K562 (cell line): ENCODE measurements at regions not wholly inside any gene's neighbourhood (a gene's known extent, or its start where the extent isn't known, plus 50 kb on each side); places are given as distances from the start of the nearest gene placed in this dataset.

Experiments used
- ATAC-seq: fragments of 200-7000 bp; cut with Tn5 transposase; 3 replicates; pipeline ENCODE4 v1.9.1; 2020; ENCODE audit warnings: moderate library complexity
- BruUV-seq: library from RNA; stranded (reverse); fragments of 400-500 nt; replicated peaks from 2 replicates; lab custom pipeline; 2021; lab: Mats Ljungman, UMichigan
- CTCF ChIA-PET: fragments of 300-600 bp; formaldehyde crosslinking; extraction: SDS; loops from one replicate; lab custom pipeline; 2021; ENCODE audit warnings: low intra/inter-chr PET ratio; lab: Yijun Ruan, JAX
- POLR2A ChIA-PET: fragments of 300-600, 350-650 bp; sonication (Branson Sonifier 250); formaldehyde crosslinking; extraction: SDS; loops from one replicate; lab custom pipeline; 2021; ENCODE audit warnings: antibody characterized with exemption, inconsistent platforms; lab: Yijun Ruan, JAX
- DNase-seq, 4 experiments: peaks; one replicate each; pipeline versions ENCODE4 v3.0.0 to v3.0.0-alpha.2; 2011 to 2018; ENCODE audit warnings: low spot score in 3 of 4, mixed read lengths in 3 of 4; ENCODE audit errors: extremely low read depth in 1 of 4
- FAIRE-seq: peaks from 2 replicates; lab custom pipeline; 2011; peaks lifted over from hg19 to GRCh38; lab: Jason Lieb, UNC
- H2AFZ ChIP-seq: 2 replicates; pipeline ENCODE4 v1.6.0; 2011; ENCODE audit warnings: low read depth, low read length, control low read depth, inconsistent platforms
- H3K27ac ChIP-seq: fragments of 200-600 bp; 3 replicates; pipeline ENCODE4 v1.8.0; 2011; ENCODE audit warnings: low read depth, mild to moderate bottlenecking, control low read depth, inconsistent platforms, low read length, moderate library complexity, mixed read lengths; ENCODE audit errors: extremely low read depth
- H3K27me3 ChIP-seq, 2 experiments: fragments of 300-600 bp in 1 of 2; 2 replicates in 1 of 2; 3 replicates in 1 of 2; pipeline versions ENCODE4 v1.6.0 to v1.8.0; 2011; ENCODE audit warnings: inconsistent platforms in 2 of 2, low read length in 2 of 2, mild to moderate bottlenecking in 1 of 2, mixed read lengths in 1 of 2, moderate library complexity in 1 of 2; ENCODE audit not compliant: control insufficient read depth in 2 of 2, insufficient read depth in 2 of 2
- H3K36me3 ChIP-seq: fragments of 300-600 bp; 3 replicates; pipeline ENCODE4 v1.8.0; 2011; ENCODE audit warnings: mild to moderate bottlenecking, low read length, inconsistent platforms; ENCODE audit not compliant: control insufficient read depth, insufficient read depth
- H3K4me1 ChIP-seq, 2 experiments: fragments of 200-600 bp in 1 of 2; replicated peaks in 1 of 2; 2 replicates in 1 of 2; 3 replicates in 1 of 2; pipeline versions ENCODE4 v1.5.1 to v1.8.0; 2011; ENCODE audit warnings: inconsistent platforms in 2 of 2, low read length in 2 of 2, mild to moderate bottlenecking in 1 of 2, mixed read lengths in 1 of 2, moderate library complexity in 1 of 2; ENCODE audit not compliant: control insufficient read depth in 2 of 2, insufficient read depth in 2 of 2
- H3K4me2 ChIP-seq: 2 replicates; pipeline ENCODE4 v1.6.1; 2011; ENCODE audit warnings: low read length, control low read depth, inconsistent platforms, mixed read lengths; ENCODE audit not compliant: insufficient read depth
- H3K4me3 ChIP-seq: fragments of 200-600 bp; sonication (generic), shearing (Covaris generic); 2 replicates; pipeline ENCODE4 v1.5.1; 2016; ENCODE audit warnings: control low read depth, inconsistent platforms
- H3K79me2 ChIP-seq: fragments of 200-600 bp; 3 replicates; pipeline ENCODE4 v1.8.0; 2011; ENCODE audit warnings: low read length, inconsistent platforms; ENCODE audit not compliant: control insufficient read depth, insufficient read depth
- H3K9ac ChIP-seq, 2 experiments: 2 replicates each; pipeline versions ENCODE4 v1.6.0 to v1.6.1; 2011; ENCODE audit warnings: low read depth in 2 of 2, low read length in 2 of 2, control low read depth in 1 of 2, inconsistent platforms in 1 of 2, mild to moderate bottlenecking in 1 of 2, mixed read lengths in 1 of 2; ENCODE audit not compliant: insufficient read depth in 1 of 2
- H3K9me1 ChIP-seq: one replicate; pipeline ENCODE4 v1.6.0; 2011; ENCODE audit warnings: inconsistent platforms, mild to moderate bottlenecking, low read length, moderate library complexity; ENCODE audit not compliant: control insufficient read depth, insufficient read depth
- H3K9me3 ChIP-seq: replicated peaks from 2 replicates; pipeline ENCODE4 v1.5.1; 2011; ENCODE audit warnings: low read depth, low read length, inconsistent platforms; ENCODE audit not compliant: control insufficient read depth, insufficient read depth
- H4K20me1 ChIP-seq: replicated peaks from 2 replicates; pipeline ENCODE4 v1.6.1; 2011; ENCODE audit warnings: low read length, inconsistent platforms, mixed read lengths; ENCODE audit not compliant: control insufficient read depth, insufficient read depth
- COPS2 ChIP-seq: fragments of 450-650 bp; conservative IDR thresholded peaks from 2 replicates; pipeline ENCODE4 v1.6.1; 2016; ENCODE audit warnings: mild to moderate bottlenecking, moderate library complexity
- CREM ChIP-seq: IDR thresholded peaks from 2 replicates; pipeline ENCODE4 v1.6.1; 2014; ENCODE audit warnings: antibody characterized with exemption, low read depth
- FOXA1 ChIP-seq: fragments of 450-650 bp; IDR thresholded peaks from 2 replicates; pipeline ENCODE4 v1.6.1; 2016; ENCODE audit warnings: mild to moderate bottlenecking, borderline replicate concordance
- FOXK2 ChIP-seq, 2 experiments: fragments of 450-650 bp; IDR thresholded peaks in 1 of 2; conservative IDR thresholded peaks in 1 of 2; 2 replicates each; pipeline ENCODE4 v1.6.1; 2016; ENCODE audit warnings: low read depth in 2 of 2, mild to moderate bottlenecking in 1 of 2
- HNRNPL ChIP-seq: fragments of 200-400 bp; formaldehyde crosslinking; IDR thresholded peaks from 2 replicates; pipeline ENCODE4 v1.6.1; 2017; ENCODE audit warnings: low read depth, mild to moderate bottlenecking, low read length
- HNRNPLL ChIP-seq: fragments of 200-400 bp; formaldehyde crosslinking; IDR thresholded peaks from 2 replicates; pipeline ENCODE4 v1.6.1; 2017; ENCODE audit warnings: low read length, low read depth, mild to moderate bottlenecking; ENCODE audit not compliant: poor library complexity, severe bottlenecking
- KAT8 ChIP-seq: fragments of 450-650 bp; IDR thresholded peaks from 2 replicates; pipeline ENCODE4 v1.6.1; 2016; ENCODE audit warnings: low read depth, mild to moderate bottlenecking
- NCOR1 ChIP-seq: fragments of 450-650 bp; IDR thresholded peaks from 2 replicates; pipeline ENCODE4 v1.6.1; 2016; ENCODE audit warnings: mild to moderate bottlenecking, moderate library complexity
- PHF21A ChIP-seq: fragments of 450-650 bp; IDR thresholded peaks from 2 replicates; pipeline ENCODE4 v1.6.1; 2017; ENCODE audit warnings: low read depth, borderline replicate concordance
- POU5F1 ChIP-seq: fragments of 150-350 bp; IDR thresholded peaks from 2 replicates; pipeline ENCODE4 v1.6.1; 2014; ENCODE audit warnings: borderline replicate concordance, low read length, low read depth, mild to moderate bottlenecking; ENCODE audit not compliant: partially characterized antibody
- SRSF3 ChIP-seq: fragments of 200-400 bp; formaldehyde crosslinking; IDR thresholded peaks from 2 replicates; pipeline ENCODE4 v1.6.1; 2016; ENCODE audit warnings: mild to moderate bottlenecking, low read length, moderate library complexity; ENCODE audit not compliant: insufficient read depth
- TARDBP ChIP-seq: fragments of 450-650 bp; IDR thresholded peaks from 2 replicates; pipeline ENCODE4 v1.6.1; 2016
- WHSC1 ChIP-seq: IDR thresholded peaks from one replicate; pipeline ENCODE4 v1.6.1; 2012; ENCODE audit warnings: low read length, control low read depth, inconsistent platforms
- ZNF143 ChIP-seq: sonication (generic); formaldehyde crosslinking; IDR thresholded peaks from 2 replicates; pipeline ENCODE4 v1.9.0; 2022; ENCODE audit warnings: mild to moderate bottlenecking, missing genetic modification reagents
- ZNF324 ChIP-seq: fragments of 250-450 bp; sonication (Bioruptor Pico); IDR thresholded peaks from 2 replicates; pipeline ENCODE4 v1.4.0; 2020; ENCODE audit warnings: mild to moderate bottlenecking
- whole genome bisulfite sequencing: fragments of 100-300 bp; shearing (Covaris generic); methylation state at CpG from one replicate; pipeline ENCODE4 v1.1.6; 2016; ENCODE audit warnings: low coverage, mixed read lengths; ENCODE audit not compliant: insufficient coverage; ENCODE audit errors: missing lambda C conversion rate; 5-methylcytosine and 5-hydroxymethylcytosine counted together
- in situ Hi-C: fragments of 300-500 bp; cut with MboI; formaldehyde crosslinking; loops from 4 replicates; pipeline ENCODE4 v1.15.0; 2018; ENCODE audit warnings: inconsistent platforms, mixed read lengths
- intact Hi-C: fragments of 100-400 bp; cut with micrococcal nuclease; formaldehyde crosslinking; loops from 2 replicates; pipeline ENCODE4 v1.14.2; 2022
- TF ChIP-seq, protein P1 (sequence below): fragments of 250-450 bp; sonication (Bioruptor Pico); IDR thresholded peaks from 2 replicates; pipeline ENCODE4 v1.5.0; 2021
- TF ChIP-seq, protein P2 (sequence below): fragments of 450-650 bp; formaldehyde crosslinking; IDR thresholded peaks from 2 replicates; pipeline ENCODE4 v1.4.0; 2020; ENCODE audit warnings: mild to moderate bottlenecking, mixed read lengths

DNA sequence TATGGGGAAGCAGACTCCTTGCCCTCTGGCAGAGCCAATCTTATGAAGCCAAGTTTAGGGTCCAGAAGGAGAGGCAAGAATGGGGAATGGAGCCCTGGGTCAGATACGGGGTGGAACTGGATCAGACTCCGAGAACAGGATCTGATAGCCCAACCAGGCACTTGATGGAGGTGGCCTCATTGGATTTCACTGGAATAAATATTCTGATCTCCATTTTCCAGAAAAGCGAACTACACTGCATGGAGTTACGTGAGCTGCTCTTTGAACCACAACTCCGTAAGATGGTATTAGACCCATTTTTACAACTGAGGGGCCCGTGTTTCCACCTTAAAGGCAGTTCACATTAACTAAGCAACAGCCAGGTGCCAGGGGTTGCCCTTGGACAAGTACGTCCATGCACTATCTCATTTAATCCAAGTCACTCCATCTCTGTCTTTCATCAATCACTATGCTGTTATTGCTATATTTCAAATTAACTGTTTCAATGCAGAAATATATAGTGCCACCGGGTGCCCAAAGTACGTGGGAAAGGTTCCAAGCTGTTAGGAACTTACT is 155.2 kb downstream of the BCL11B start:
- no peaks in the 10 kb centered on the region for H3K79me2 ChIP-seq
- no peaks in the 10 kb centered on the region for H3K9me1 ChIP-seq
- no peak overlapping the region for H3K9ac ChIP-seq
- WGBS, result 0% methylated on average over 9 of the region's 9 CpGs
- H4K20me1 ChIP-seq, result no peaks in the 10 kb centered on the region
- H3K36me3 ChIP-seq, result no peaks in the 10 kb centered on the region
- ChIA-PET POLR2A (no interaction called here), CTCF (no interaction called here)
- H3K27me3 ChIP-seq, result peaks cover 0 to 5% of the 10 kb centered on the region in 2 experiments; a peak in 3 of 5 replicates
- H3K4me2 ChIP-seq, result no peak overlapping the region
- intact Hi-C loops (no loop called here), in situ Hi-C loops (no loop called here)
- TF ChIP-seq SRSF3, result no peak
- no peak for TF ChIP-seq WHSC1
- no peak for TF ChIP-seq TARDBP
- no peak overlapping the region for H3K4me3 ChIP-seq
- no peaks in the 10 kb centered on the region for H3K9me3 ChIP-seq
- DNase-seq (no peak), FAIRE-seq (no peak), ATAC-seq (no peak)
- no peaks in the 10 kb centered on the region for H3K4me1 ChIP-seq
- H2AFZ ChIP-seq, result no peak overlapping the region
- BruUV-seq, result no TSS peak
- H3K27ac ChIP-seq, result no peak overlapping the region

DNA sequence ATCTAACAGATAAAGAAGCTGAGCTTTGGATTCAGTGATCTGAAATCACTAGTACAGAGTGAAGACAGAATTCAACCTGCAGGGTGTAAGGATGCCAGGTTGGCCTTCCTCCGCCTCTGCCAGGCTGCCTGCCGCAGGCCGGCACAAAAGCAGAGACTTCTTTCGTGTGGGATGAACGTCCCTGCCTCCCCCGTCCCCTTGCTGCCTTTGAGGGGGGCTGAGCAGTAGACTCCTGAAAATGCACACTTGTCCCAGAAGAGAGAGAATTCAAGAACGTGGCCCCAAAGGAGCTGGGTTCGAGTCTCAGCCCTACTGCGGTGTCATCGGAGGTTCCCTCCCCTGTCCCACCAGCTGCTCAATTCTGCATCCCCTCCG is 154.3 kb downstream of the BCL11B start:
- Histone ChIP-seq H3K4me3 (no peak overlapping the region), H3K79me2 (no peaks in the 10 kb centered on the region), H3K4me2 (no peak overlapping the region), H3K9me3 (no peaks in the 10 kb centered on the region), H2AFZ (no peak overlapping the region), H3K27me3 (peaks cover 0 to 5% of the 10 kb centered on the region in 2 experiments; a peak in 3 of 5 replicates), H3K4me1 (no peaks in the 10 kb centered on the region), H3K9ac (no peak overlapping the region), H3K27ac (no peak overlapping the region), H3K9me1 (no peaks in the 10 kb centered on the region), H4K20me1 (no peaks in the 10 kb centered on the region), H3K36me3 (no peaks in the 10 kb centered on the region)
- ChIA-PET CTCF (no interaction called here), POLR2A (no interaction called here)
- FAIRE-seq, result no peak
- WGBS, result 2% methylated on average over 11 of the region's 11 CpGs
- in situ Hi-C loops, result no loop called here
- intact Hi-C loops, result no loop called here
- BruUV-seq, result no TSS peak
- no peak for DNase-seq
- ATAC-seq, result no peak
- TF ChIP-seq, protein P1, sequence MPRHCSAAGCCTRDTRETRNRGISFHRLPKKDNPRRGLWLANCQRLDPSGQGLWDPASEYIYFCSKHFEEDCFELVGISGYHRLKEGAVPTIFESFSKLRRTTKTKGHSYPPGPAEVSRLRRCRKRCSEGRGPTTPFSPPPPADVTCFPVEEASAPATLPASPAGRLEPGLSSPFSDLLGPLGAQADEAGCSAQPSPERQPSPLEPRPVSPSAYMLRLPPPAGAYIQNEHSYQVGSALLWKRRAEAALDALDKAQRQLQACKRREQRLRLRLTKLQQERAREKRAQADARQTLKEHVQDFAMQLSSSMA (CRISPR knock-in tag), result no peak
- TF ChIP-seq NCOR1 (no peak), ZNF143 (no peak), PHF21A (no peak), FOXK2 (conservative IDR thresholded peaks at IDR 0.05 in 1 of 2, IDR thresholded peaks at IDR 0.05 in 1 of 2; ENCODE audit: low read depth in 2 of 2) (no peak), CREM (no peak), FOXA1 (no peak), POU5F1 (no peak), HNRNPL (no peak), ZNF324 (no peak), KAT8 (no peak), HNRNPLL (no peak), COPS2 (no peak)
- TF ChIP-seq, protein P2, sequence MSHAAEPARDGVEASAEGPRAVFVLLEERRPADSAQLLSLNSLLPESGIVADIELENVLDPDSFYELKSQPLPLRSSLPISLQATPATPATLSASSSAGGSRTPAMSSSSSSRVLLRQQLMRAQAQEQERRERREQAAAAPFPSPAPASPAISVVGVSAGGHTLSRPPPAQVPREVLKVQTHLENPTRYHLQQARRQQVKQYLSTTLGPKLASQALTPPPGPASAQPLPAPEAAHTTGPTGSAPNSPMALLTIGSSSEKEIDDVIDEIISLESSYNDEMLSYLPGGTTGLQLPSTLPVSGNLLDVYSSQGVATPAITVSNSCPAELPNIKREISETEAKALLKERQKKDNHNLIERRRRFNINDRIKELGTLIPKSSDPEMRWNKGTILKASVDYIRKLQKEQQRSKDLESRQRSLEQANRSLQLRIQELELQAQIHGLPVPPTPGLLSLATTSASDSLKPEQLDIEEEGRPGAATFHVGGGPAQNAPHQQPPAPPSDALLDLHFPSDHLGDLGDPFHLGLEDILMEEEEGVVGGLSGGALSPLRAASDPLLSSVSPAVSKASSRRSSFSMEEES, result no peak
